NOMO-1 (cell line): ENCODE measurements at regions not wholly inside any gene's neighbourhood (a gene's known extent, or its start where the extent isn't known, plus 50 kb on each side); places are given as distances from the start of the nearest gene placed in this dataset.

Source experiments
- DNase-seq, 2 experiments: peaks; one replicate each; lab custom pipeline; 2025; ENCODE audit not compliant: unreplicated experiment in 2 of 2; lab: John Stamatoyannopoulos, UW

DNA sequence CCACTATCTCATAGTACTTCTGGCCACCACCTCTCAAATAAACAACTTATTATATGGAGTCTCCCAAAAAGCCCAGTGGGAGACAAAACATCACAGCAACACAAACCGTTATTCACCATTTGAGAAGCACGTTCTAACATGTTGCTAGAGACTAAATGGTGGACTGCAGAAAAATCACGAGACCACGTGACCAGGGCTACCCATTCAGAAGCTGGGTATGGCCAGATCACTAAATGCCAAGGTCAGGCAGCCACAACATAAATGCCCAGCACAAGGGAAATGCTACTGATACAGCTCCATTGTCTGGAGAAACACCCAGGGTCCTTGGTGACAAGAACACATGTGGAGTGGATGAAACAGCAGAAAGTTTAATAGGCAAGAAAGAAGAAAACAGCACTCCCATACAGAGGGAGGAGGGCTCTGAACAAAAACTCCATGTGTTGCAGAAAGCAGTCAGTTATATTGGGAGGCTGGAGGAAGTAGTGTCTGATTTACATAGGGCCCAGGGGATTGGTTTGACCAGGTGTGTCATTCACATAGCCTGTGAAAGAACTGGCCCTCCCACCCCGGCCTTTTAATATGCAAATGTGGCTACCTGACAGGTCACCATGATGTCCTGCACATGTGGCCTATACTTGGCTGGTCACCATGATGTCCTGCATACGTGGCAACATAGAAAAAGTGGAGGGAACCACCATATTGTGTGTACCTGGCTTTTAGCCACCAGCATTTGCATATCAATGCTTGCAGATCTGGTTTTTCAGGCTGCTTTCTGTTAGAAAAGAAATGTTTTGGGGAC lies 97.2 kb downstream of the TRIM36 start:
- DNase-seq: no peak

DNA sequence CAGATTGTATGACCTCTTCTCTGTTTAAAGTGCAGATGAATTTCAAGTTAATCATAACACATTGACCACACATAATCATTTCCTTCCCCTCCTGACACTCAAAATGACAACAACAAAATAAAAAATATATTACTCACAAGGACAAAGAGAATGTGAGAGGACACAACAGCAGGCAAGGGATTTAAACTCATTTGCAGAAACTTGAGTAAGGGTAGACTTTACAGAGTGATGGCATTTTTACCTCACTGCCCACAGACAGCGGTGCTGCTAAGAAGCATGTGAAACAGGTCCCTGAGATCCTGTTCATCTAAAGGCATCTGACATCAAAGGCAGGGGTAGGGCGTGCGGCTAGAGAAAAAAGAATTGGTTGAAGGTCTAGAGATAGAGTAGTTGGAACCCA lies 99.0 kb downstream of the TRIM36 start:
- DNase-seq: no peak

- DNase-seq: peak; percentile 26 to 27
Observed at GRCh38 chr5:115069087-115069968, 100.4 kb downstream of the TRIM36 start.

GRCh38 chr5:115068239-115069086 lies 101.2 kb downstream of the TRIM36 start:
- DNase-seq: peak in 1 of 2 experiments; percentile 38

- no peak for DNase-seq
Observed at GRCh38 chr5:115064380-115064779, 105.3 kb downstream of the TRIM36 start.

DNA sequence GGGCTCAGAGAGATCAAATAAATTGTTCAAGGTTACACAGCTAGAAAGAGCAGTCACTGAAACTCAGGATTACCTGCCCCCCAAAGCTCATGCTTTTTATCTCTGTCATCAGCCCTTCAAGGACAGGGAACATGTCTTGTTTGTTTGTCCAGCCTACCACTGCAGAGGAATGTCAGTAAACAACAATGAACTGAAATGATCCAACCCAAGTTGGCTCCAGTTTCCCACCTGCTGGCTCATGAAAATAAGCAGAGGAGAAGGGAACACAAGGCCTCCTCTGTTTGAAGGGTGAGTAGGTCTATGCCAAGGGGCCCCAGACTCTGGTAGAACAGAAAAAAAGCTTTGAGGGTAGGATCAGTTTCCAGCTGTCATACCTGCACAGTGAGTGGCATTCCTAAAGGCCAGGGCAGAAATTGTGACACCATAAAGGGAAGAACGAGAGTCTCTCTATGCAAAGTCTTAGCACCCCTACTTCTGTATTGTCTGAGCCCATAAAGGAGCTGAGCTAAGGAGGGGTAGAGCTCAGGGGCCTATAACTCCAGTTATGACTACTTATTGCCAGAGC lies 115.2 kb downstream of the TRIM36 start:
- DNase-seq: no peak

- no peak for DNase-seq
Observed at GRCh38 chr5:115052948-115053347, 116.8 kb downstream of the TRIM36 start.

DNA sequence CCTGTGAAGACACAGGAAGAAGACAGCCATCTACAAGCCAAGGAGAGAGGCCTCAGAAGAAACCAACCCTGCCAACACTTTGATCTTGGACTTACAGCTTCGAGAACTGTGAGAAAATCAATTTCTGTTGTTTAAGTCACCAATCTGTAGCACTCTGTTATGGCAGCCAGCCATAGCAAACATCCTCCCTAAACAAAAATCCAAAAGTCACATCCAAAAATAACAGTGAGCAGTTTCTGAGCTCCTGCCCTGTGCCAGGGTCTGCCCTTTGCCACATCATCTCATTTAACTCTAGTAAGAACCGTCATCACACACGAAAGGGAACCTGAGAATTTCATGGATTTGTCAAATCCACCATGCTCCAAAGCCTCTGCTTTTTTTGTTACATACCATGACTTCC lies 118.8 kb downstream of the TRIM36 start:
- DNase-seq: no peak

- no peak for DNase-seq
Observed at GRCh38 chr5:115033861-115034260, 135.8 kb downstream of the TRIM36 start.

DNA sequence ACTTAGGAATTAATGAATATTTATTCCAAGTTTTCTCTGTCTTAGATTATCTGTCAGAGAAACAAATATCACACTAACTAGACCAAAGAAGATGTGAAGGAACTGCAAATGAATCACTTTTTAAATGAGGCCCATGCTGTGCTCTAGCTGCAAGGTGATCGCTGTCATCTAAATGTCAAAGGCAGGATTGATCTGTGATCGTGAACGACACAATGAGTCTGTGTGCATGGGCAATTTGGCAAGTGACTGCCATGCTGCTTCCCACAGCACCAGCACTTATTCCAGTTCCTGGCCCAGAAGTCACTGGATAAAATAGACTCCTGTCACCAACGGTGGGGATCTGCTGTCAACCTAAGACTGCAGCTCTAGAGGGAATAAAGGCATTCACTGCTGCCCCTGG lies 141.2 kb downstream of the TRIM36 start:
- DNase-seq: no peak

DNA sequence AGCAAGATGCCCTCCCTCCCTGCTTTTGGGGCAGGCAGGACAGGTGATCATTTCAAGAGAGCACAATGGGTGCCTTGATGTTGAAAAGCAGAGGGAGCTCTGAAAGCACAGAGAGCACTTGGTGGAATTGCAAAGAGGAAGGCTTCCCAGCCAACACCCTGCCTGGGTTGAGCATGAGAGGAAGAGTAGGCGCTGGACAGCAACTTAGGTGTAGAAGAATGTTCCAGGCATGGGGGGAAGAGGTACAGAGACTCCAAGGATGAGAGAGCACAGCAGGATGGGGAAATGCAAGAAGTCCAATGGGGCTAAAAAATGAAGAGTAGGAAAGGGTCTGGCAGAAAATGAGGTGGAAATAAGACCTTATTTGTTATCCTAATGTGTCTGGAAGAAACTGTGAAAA lies 144.8 kb downstream of the TRIM36 start:
- DNase-seq: no peak

DNA sequence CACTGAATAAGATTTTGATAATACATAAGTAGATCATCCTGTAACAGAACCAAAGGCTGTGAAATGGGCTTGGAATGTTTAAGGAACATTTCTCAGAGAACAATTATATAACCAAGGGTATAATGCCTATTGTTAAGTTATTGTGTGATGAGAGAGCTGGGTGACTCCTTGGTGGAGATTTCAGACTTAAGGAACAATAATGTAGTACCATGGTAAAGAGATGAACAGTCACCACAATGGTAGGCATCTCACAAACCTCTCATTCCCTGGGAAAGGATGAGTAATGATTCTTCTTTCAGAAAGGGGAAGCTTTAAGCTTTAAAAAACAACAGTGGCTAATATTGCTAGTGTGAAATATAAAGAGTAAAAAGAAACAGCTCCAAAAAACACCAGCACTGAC lies 147.4 kb downstream of the TRIM36 start:
- no peak for DNase-seq

- DNase-seq: no peak
Observed at GRCh38 chr5:115016646-115017045, 153.1 kb downstream of the TRIM36 start.

DNA sequence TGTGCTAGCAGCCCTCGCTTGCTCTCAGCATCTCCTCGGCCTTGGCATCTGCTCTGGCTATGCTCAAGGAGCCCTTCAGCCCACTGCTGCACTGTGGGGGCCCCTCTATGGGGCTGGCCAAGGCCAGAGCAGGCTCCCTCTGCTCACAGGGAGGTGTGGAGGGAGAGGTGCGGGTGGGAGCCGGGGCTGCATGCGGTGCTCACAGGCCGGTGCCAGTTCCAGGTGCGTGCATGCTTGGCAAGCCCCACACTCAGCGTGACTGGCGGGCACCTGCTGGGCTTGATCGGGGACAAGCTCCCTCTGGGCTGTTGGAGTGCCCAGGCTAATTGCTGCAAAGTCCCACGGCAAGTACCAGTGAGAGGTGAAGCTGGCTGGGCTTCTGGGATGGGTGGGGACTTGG lies 170.5 kb downstream of the TRIM36 start:
- DNase-seq: no peak

GRCh38 chr5:114989512-114989911 lies 180.2 kb downstream of the TRIM36 start:
- DNase-seq: no peak

DNA sequence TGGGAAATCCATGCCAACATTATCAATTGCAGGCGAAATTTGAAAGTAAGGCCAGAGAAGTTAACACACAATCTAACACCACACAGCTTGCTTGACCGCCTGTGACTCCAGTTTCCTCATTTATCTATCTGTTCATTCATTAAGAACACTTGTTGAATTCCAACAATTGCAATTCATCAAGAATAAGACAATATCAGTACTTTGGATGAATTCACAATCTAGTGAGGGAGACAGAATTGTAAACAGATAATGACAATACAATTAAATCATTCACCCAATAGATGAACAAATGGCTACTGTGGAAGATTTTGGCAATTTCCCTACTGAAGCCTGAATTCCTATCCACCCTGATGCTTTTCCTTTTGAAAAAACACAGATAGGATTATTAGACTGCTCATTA lies 181.6 kb downstream of the TRIM36 start:
- DNase-seq: no peak

GRCh38 chr5:114984796-114985195 lies 184.9 kb downstream of the TRIM36 start:
- no peak for DNase-seq

- DNase-seq: no peak
Observed at GRCh38 chr5:114981111-114981510, 188.6 kb downstream of the TRIM36 start.

DNA sequence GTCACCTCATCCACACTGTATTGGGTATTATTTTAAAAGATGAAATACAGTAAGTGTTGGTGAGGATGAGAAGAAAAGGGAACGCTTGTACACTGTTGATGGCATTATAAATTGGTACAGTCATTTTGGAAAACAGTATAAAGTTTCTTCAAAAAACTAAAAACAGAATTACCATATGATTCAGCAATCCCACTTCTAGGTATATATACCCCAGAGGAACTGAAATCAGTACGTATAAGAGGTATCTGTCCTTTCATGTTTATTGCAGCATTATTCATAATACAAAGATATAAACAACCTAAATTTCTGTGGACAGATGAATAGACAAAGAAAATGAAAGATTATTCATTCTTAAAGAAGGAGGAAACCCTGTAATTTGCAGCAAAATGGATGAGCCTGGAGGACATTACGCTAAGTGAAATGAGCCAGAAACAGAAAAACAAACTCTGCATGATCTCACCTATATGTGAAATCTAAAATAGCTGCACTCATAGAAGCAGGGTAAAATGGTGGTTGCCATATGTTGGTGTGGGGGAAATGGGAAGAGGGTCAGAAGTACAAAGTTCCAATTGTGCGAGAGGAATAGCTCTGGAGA lies 191.6 kb downstream of the TRIM36 start:
- no peak for DNase-seq

- no peak for DNase-seq
Observed at GRCh38 chr5:114969482-114969881, 200.2 kb downstream of the TRIM36 start.
